ENCODE measurements at regions not wholly inside any gene's neighbourhood (a gene's known extent, or its start where the extent isn't known, plus 50 kb on each side); places are given as distances from the start of the nearest gene placed in this dataset.

DNA sequence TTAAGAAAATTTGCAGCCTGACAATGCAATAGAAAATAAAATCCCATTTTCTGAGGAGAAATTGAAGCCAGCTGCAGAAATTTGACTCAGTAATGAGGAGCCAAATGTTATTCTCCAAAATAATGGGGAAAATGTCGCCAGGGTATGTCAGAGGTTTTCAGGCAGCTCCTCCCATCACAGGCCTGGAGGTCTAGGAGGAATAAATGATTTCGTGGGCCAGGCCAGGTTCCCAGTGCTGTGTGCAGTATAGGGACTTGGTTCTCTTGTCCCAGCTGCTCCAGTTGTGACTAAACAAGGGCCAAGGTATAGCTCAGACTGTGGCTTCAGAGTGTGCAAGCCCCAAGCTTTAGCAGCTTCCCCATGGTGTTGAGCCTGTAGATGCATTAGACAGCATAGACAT, 1240.8 kb upstream of the ADGRB3 start:
- H3K27ac ChIP-seq = no peak overlapping the region
- no peak for DNase-seq (ENCODE audit: low read depth in 1 of 2, low spot score in 1 of 2)
- no peak for ATAC-seq

DNA sequence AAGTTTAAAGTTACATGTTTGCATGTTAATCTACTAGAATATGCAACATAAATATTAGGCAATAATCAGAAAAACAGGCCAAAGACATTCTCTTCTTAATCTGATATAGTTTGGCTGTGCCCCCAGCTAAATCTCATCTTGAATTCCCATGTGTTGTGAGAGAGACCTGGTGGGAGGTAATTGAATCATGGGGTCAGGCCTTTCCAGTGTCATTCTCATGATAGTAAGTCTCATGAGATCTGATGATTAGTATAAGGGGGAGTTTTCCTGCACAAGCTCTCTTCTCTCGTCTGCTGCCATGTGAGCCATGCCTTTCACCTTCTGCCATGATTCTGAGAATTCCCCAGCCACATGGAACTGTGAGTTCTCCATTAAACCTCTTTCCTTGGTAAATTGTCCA, 1241.7 kb upstream of the ADGRB3 start:
- POLR2A ChIA-PET = no interaction called here
- CTCF ChIA-PET = no interaction called here

More for the DNA sequence above, 1240.8 kb upstream of the ADGRB3 start:
- FAIRE-seq = no peak
- ChIA-PET POLR2A (no interaction called here), CTCF (no interaction called here)
- WGBS (ENCODE audit: missing lambda C conversion rate) = 5% methylated on average over 2 of the region's 2 CpGs
- no peak for TF ChIP-seq ZNF302 (CRISPR knock-in tag; IDR thresholded peaks at IDR 0.05)
- TF ChIP-seq HEYL (CRISPR knock-in tag; IDR thresholded peaks at IDR 0.05) = no peak
- peak; percentile 10 for TF ChIP-seq ZFP36 (IDR thresholded peaks at IDR 0.05; ENCODE audit: borderline replicate concordance, partially characterized antibody)
- H3K9me3 ChIP-seq = no peaks in the 10 kb centered on the region
- H3K4me1 ChIP-seq = no peaks in the 10 kb centered on the region
- H3K4me2 ChIP-seq = no peak overlapping the region
- H3K4me3 ChIP-seq = no peak overlapping the region

DNA sequence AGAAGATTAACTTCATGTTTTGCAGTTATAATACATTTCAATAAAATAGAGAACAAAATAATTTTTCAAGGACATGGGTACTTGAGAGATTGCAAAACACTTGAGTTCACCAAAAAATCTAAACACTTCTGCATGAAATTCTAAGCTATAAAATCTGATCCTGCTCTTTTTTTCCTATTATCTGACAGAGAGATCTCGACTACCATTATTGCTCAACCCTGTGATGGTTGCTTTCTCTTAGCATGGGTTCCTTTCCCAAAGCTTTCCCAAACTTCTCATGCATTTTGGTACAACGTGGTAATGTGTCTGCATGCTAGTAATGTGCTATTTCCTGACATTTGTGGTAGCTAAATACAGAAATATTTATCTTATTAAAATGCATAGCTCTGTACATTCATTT, 1243.1 kb upstream of the ADGRB3 start:
- CTCF ChIA-PET = no interaction called here
- no peaks in the 10 kb centered on the region for H3K4me1 ChIP-seq
- TF ChIP-seq HOXA7 (CRISPR knock-in tag; IDR thresholded peaks at IDR 0.05) = no peak
- TF ChIP-seq FOXS1 (CRISPR knock-in tag; IDR thresholded peaks at IDR 0.05) = no peak
- no peak overlapping the region for H3K4me2 ChIP-seq
- no peaks in the 10 kb centered on the region for H3K9me3 ChIP-seq
- ATAC-seq (no peak), DNase-seq (ENCODE audit: low read depth in 1 of 2, low spot score in 1 of 2) (no peak), FAIRE-seq (no peak)
- no peak overlapping the region for H3K27ac ChIP-seq
- no peak overlapping the region for H3K4me3 ChIP-seq
- POLR2A ChIA-PET = no interaction called here
- WGBS (ENCODE audit: missing lambda C conversion rate) = 3% methylated on average over 2 of the region's 2 CpGs

More for the DNA sequence above, 1241.7 kb upstream of the ADGRB3 start:
- TF ChIP-seq FOSL2 (IDR thresholded peaks at IDR 0.05) = no peak
- TF ChIP-seq FOSL2 (CRISPR knock-in tag; IDR thresholded peaks at IDR 0.05) = no peak
- TF ChIP-seq NR3C1 (IDR thresholded peaks at IDR 0.05) = no peak
- no peak for TF ChIP-seq HDAC2 (IDR thresholded peaks at IDR 0.05)
- TF ChIP-seq, protein P1, sequence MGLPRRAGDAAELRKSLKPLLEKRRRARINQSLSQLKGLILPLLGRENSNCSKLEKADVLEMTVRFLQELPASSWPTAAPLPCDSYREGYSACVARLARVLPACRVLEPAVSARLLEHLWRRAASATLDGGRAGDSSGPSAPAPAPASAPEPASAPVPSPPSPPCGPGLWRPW (IDR thresholded peaks at IDR 0.05) = no peak
- ATAC-seq (no peak), DNase-seq (ENCODE audit: low read depth in 1 of 2, low spot score in 1 of 2) (no peak), FAIRE-seq (no peak)
- Histone ChIP-seq H3K27ac (no peak overlapping the region), H3K4me3 (no peak overlapping the region), H3K9me3 (no peaks in the 10 kb centered on the region), H3K4me2 (no peak overlapping the region), H3K4me1 (no peaks in the 10 kb centered on the region)
- WGBS (ENCODE audit: missing lambda C conversion rate) = 13% methylated on average over 1 of the region's 1 CpG

DNA sequence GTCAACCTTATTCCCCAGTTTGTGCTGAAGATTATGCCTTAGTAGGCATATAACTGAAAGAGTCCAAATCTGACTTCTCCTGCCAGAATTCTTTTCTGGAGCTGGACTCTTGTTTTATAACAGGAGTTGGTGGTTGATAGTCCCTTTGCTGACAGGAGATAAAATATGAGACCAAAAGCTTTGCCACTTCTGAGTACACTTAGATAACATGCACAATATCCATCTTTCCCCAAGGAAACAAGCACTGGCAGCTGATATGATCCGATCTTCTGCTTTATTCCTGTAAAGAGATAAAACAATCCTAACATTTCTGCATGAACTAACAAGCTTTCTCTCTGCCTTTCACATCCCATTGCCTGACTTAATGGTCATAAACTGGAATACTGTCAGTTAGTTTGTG, 1265.4 kb upstream of the ADGRB3 start:
- WGBS (ENCODE audit: missing lambda C conversion rate) = 12% methylated on average over 1 of the region's 1 CpG
- no peak for DNase-seq (ENCODE audit: low read depth in 1 of 2, low spot score in 1 of 2)
- Histone ChIP-seq H3K4me1 (no peaks in the 10 kb centered on the region), H3K9me3 (no peaks in the 10 kb centered on the region), H3K4me3 (no peak overlapping the region), H3K27ac (no peak overlapping the region), H3K4me2 (no peak overlapping the region)
- FAIRE-seq = no peak
- ChIA-PET CTCF (no interaction called here), POLR2A (no interaction called here)
- TF ChIP-seq NR3C1 (IDR thresholded peaks at IDR 0.05) (no peak), POLR2A (IDR thresholded peaks at IDR 0.05; ENCODE audit: low read length) (no peak), ZSCAN20 (CRISPR knock-in tag; IDR thresholded peaks at IDR 0.05) (no peak), SMC3 (IDR thresholded peaks at IDR 0.05) (no peak), RARB (CRISPR knock-in tag; IDR thresholded peaks at IDR 0.05) (no peak), ZNF302 (CRISPR knock-in tag; IDR thresholded peaks at IDR 0.05) (no peak), MYC (IDR thresholded peaks at IDR 0.05; ENCODE audit: borderline replicate concordance, low read length) (no peak), MAZ (IDR thresholded peaks at IDR 0.05; ENCODE audit: borderline replicate concordance, low read depth, low read length) (no peak), ZC3H11A (IDR thresholded peaks at IDR 0.05) (no peak), RAD21 (conservative IDR thresholded peaks at IDR 0.05 in 1 of 2, IDR thresholded peaks at IDR 0.05 in 1 of 2) (no peak), RCOR1 (IDR thresholded peaks at IDR 0.05; ENCODE audit: low read depth, low read length) (no peak), HEYL (CRISPR knock-in tag; IDR thresholded peaks at IDR 0.05) (no peak), HDAC2 (IDR thresholded peaks at IDR 0.05) (no peak), CHD4 (IDR thresholded peaks at IDR 0.05; ENCODE audit: borderline replicate concordance) (no peak), TP53 (CRISPR knock-in tag; IDR thresholded peaks at IDR 0.05) (no peak), PHF8 (IDR thresholded peaks at IDR 0.05; ENCODE audit: borderline replicate concordance, low read depth) (no peak)
- TF ChIP-seq, protein P2, sequence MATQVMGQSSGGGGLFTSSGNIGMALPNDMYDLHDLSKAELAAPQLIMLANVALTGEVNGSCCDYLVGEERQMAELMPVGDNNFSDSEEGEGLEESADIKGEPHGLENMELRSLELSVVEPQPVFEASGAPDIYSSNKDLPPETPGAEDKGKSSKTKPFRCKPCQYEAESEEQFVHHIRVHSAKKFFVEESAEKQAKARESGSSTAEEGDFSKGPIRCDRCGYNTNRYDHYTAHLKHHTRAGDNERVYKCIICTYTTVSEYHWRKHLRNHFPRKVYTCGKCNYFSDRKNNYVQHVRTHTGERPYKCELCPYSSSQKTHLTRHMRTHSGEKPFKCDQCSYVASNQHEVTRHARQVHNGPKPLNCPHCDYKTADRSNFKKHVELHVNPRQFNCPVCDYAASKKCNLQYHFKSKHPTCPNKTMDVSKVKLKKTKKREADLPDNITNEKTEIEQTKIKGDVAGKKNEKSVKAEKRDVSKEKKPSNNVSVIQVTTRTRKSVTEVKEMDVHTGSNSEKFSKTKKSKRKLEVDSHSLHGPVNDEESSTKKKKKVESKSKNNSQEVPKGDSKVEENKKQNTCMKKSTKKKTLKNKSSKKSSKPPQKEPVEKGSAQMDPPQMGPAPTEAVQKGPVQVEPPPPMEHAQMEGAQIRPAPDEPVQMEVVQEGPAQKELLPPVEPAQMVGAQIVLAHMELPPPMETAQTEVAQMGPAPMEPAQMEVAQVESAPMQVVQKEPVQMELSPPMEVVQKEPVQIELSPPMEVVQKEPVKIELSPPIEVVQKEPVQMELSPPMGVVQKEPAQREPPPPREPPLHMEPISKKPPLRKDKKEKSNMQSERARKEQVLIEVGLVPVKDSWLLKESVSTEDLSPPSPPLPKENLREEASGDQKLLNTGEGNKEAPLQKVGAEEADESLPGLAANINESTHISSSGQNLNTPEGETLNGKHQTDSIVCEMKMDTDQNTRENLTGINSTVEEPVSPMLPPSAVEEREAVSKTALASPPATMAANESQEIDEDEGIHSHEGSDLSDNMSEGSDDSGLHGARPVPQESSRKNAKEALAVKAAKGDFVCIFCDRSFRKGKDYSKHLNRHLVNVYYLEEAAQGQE (IDR thresholded peaks at IDR 0.05) = no peak
- TF ChIP-seq, protein P3, sequence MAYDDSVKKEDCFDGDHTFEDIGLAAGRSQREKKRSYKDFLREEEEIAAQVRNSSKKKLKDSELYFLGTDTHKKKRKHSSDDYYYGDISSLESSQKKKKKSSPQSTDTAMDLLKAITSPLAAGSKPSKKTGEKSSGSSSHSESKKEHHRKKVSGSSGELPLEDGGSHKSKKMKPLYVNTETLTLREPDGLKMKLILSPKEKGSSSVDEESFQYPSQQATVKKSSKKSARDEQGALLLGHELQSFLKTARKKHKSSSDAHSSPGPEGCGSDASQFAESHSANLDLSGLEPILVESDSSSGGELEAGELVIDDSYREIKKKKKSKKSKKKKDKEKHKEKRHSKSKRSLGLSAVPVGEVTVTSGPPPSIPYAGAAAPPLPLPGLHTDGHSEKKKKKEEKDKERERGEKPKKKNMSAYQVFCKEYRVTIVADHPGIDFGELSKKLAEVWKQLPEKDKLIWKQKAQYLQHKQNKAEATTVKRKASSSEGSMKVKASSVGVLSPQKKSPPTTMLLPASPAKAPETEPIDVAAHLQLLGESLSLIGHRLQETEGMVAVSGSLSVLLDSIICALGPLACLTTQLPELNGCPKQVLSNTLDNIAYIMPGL (CRISPR knock-in tag; IDR thresholded peaks at IDR 0.05; ENCODE audit: borderline replicate concordance) = no peak
- TF ChIP-seq, protein P4, sequence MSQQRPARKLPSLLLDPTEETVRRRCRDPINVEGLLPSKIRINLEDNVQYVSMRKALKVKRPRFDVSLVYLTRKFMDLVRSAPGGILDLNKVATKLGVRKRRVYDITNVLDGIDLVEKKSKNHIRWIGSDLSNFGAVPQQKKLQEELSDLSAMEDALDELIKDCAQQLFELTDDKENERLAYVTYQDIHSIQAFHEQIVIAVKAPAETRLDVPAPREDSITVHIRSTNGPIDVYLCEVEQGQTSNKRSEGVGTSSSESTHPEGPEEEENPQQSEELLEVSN (IDR thresholded peaks at IDR 0.05; ENCODE audit: borderline replicate concordance, low read depth) = no peak
- ATAC-seq = no peak

All from A549 (cell line).